ENCODE measurements at regions not wholly inside any gene's neighbourhood (a gene's known extent, or its start where the extent isn't known, plus 50 kb on each side); places are given as distances from the start of the nearest gene placed in this dataset.

DNA sequence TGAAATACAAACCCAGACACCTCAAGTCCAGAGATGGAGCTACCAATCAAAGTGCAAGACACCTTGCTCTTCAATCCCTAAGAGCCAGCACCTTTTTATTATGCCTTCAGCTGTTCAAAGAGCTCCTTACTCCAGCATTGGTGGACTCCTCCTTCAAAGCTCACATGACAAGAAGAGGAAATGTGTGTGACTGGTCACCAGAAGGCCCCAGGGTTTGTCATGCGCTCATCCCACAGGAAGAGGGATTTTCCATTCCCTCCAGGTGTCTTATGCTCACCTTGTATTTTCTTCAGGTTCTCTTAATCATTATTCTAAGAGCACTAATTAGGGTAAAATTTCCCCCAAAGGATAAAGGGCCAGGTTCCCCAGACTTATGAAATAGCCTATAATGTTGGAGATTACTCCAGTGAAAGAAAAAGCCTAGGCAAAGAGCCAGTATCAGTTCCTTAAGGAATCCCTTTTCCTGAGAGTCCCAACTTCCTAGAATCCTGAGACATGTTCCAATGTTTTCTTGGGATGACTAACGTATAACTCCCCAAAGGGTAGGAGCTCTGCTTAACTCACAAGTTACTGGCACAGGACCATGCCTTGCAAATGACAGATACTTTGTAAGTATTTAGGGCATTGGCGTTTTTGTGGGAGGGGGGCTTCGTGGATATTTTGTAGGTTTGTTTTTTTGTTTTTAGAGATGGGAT lies 56.9 kb upstream of the SOX9 start:
- TF ChIP-seq, protein P1, sequence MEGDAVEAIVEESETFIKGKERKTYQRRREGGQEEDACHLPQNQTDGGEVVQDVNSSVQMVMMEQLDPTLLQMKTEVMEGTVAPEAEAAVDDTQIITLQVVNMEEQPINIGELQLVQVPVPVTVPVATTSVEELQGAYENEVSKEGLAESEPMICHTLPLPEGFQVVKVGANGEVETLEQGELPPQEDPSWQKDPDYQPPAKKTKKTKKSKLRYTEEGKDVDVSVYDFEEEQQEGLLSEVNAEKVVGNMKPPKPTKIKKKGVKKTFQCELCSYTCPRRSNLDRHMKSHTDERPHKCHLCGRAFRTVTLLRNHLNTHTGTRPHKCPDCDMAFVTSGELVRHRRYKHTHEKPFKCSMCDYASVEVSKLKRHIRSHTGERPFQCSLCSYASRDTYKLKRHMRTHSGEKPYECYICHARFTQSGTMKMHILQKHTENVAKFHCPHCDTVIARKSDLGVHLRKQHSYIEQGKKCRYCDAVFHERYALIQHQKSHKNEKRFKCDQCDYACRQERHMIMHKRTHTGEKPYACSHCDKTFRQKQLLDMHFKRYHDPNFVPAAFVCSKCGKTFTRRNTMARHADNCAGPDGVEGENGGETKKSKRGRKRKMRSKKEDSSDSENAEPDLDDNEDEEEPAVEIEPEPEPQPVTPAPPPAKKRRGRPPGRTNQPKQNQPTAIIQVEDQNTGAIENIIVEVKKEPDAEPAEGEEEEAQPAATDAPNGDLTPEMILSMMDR (IDR thresholded peaks at IDR 0.05): no peak
- TF ChIP-seq POLR2AphosphoS5 (IDR thresholded peaks at IDR 0.05) (no peak), POLR2A (IDR thresholded peaks at IDR 0.05; ENCODE audit: low read depth) (no peak), EP300 (IDR thresholded peaks at IDR 0.05) (no peak)
